Nephron (organoid): ENCODE measurements at regions not wholly inside any gene's neighbourhood (a gene's known extent, or its start where the extent isn't known, plus 50 kb on each side); places are given as distances from the start of the nearest gene placed in this dataset.
"Not testable (repeated sequence)": the region's sequence is repeated elsewhere in the genome, so short reads cannot be mapped to it uniquely, and the experiment has no call there.

Experiments used
- H3K27ac Mint-ChIP-seq, 3 experiments: 2 replicates each; pipeline ENCODE4 v1.8.0; 2020; ENCODE audit warnings: mixed read lengths in 3 of 3, mild to moderate bottlenecking in 2 of 3, moderate library complexity in 1 of 3
- H3K27me3 Mint-ChIP-seq: 2 replicates; pipeline ENCODE4 v1.8.0; 2021; ENCODE audit warnings: low read depth, mild to moderate bottlenecking, moderate library complexity, mixed read lengths
- H3K36me3 Mint-ChIP-seq: 2 replicates; pipeline ENCODE4 v1.8.0; 2020; ENCODE audit warnings: low read depth, mixed read lengths
- H3K4me1 Mint-ChIP-seq: 2 replicates; pipeline ENCODE4 v1.8.0; 2020; ENCODE audit warnings: mixed read lengths
- H3K4me3 Mint-ChIP-seq, 3 experiments: 2 replicates each; pipeline ENCODE4 v1.8.0; 2020; ENCODE audit warnings: mild to moderate bottlenecking in 3 of 3, mixed read lengths in 3 of 3, moderate library complexity in 2 of 3
- H3K9me3 Mint-ChIP-seq: 2 replicates; pipeline ENCODE4 v1.8.0; 2020; ENCODE audit warnings: mixed read lengths
- TF ChIP-seq, protein P1 (sequence below), 3 experiments: fragments of 200-600 bp; sonication (generic); IDR thresholded peaks; one replicate each; pipeline ENCODE4 v1.5.0; 2021; ENCODE audit warnings: antibody characterized with exemption in 3 of 3; ENCODE audit not compliant: unreplicated experiment in 3 of 3

DNA sequence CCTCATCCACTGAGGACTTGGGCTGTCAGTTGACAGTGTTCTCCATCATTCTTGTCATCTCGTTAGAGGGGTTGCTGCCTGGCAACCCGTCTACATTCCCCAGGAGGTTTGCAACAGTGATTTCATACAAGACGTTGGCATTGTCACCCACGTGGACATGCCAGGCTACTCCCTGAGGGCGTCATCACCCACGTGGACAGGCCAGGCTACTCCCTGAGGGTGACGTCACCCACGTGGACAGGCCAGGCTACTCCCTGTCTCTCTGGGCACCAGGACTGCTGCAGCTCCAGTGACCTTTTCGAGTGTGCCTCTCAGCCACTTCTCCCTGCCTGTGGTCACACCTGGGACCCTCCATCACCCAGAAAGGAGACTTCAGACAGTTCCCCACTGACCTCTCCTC, 212.1 kb upstream of the NUPR2 start:
- not testable (repeated sequence) for H3K36me3 Mint-ChIP-seq, H3K4me3 Mint-ChIP-seq, H3K4me1 Mint-ChIP-seq, H3K27me3 Mint-ChIP-seq, H3K27ac Mint-ChIP-seq
- H3K9me3 Mint-ChIP-seq: peaks cover 32% of the 10 kb centered on the region

DNA sequence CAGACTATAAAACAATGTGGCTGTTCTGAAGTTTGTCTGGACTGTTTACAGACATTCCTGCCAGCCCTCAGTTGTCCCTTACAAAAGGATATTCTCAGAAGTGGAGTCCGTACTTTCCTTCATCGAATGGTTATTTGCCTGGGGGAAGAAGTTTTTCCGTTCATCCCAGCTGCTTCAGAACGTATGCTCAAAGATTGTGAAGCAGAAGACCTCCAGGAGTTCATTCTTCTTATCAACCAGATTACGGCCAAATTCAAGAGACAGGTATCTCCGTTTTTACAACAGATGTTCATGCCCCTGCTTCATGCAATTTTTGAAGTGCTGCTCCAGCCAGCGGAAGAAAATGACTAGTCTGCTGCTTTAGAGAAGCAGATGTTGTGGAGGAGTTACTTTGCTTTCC, 174.3 kb upstream of the NUPR2 start:
- no peaks in the 10 kb centered on the region for H3K27me3 Mint-ChIP-seq
- H3K9me3 Mint-ChIP-seq: peaks cover 45% of the 10 kb centered on the region
- H3K4me1 Mint-ChIP-seq: no peaks in the 10 kb centered on the region
- no peak overlapping the region for H3K27ac Mint-ChIP-seq
- TF ChIP-seq, protein P1, sequence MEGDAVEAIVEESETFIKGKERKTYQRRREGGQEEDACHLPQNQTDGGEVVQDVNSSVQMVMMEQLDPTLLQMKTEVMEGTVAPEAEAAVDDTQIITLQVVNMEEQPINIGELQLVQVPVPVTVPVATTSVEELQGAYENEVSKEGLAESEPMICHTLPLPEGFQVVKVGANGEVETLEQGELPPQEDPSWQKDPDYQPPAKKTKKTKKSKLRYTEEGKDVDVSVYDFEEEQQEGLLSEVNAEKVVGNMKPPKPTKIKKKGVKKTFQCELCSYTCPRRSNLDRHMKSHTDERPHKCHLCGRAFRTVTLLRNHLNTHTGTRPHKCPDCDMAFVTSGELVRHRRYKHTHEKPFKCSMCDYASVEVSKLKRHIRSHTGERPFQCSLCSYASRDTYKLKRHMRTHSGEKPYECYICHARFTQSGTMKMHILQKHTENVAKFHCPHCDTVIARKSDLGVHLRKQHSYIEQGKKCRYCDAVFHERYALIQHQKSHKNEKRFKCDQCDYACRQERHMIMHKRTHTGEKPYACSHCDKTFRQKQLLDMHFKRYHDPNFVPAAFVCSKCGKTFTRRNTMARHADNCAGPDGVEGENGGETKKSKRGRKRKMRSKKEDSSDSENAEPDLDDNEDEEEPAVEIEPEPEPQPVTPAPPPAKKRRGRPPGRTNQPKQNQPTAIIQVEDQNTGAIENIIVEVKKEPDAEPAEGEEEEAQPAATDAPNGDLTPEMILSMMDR (IDR thresholded peaks at IDR 0.05; ENCODE audit: unreplicated experiment in 3 of 3): no peak
- peaks cover 4% of the 10 kb centered on the region for H3K36me3 Mint-ChIP-seq
- no peak overlapping the region for H3K4me3 Mint-ChIP-seq

DNA sequence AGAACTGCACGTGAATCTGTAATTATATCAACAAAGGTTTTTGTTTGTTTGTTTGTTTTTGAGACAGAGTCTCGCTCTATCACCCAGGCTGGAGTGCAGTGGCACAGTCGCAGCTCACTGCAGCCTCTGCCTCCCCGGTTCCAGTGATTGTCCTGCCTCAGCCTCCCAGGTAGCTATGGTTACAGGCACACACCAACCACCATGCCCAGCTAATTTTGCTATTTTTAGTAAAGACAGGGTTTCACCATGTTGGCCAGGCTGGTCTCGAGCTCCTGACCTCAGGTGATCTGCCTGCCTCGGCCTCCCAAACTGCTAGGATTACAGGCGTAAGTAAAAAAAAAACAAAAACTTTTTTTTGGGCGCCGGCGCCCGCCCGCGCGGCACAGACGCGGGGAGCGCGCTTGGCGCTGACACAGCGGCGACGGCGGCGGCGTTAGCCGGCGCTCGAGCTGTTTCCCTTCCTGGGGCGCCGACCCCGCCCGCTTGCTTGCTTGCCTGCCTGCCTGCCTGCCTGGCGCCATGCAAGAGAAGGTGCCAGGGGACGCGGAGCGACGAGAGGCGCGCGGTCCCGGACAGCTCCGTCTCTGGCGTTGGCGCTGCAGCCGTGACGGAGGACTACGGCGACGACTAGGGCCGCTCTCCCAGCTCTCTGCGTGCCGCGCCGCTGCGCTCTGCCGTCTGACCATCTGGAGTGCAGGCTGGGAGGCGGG, 171.4 kb upstream of the NUPR2 start:
- no peak overlapping the region for H3K4me3 Mint-ChIP-seq
- H3K9me3 Mint-ChIP-seq: peaks cover 52% of the 10 kb centered on the region
- H3K27me3 Mint-ChIP-seq: no peaks in the 10 kb centered on the region
- TF ChIP-seq, protein P1 (IDR thresholded peaks at IDR 0.05; ENCODE audit: unreplicated experiment in 3 of 3): no peak
- no peaks in the 10 kb centered on the region for H3K4me1 Mint-ChIP-seq
- H3K27ac Mint-ChIP-seq: no peak overlapping the region
- H3K36me3 Mint-ChIP-seq: no peaks in the 10 kb centered on the region

DNA sequence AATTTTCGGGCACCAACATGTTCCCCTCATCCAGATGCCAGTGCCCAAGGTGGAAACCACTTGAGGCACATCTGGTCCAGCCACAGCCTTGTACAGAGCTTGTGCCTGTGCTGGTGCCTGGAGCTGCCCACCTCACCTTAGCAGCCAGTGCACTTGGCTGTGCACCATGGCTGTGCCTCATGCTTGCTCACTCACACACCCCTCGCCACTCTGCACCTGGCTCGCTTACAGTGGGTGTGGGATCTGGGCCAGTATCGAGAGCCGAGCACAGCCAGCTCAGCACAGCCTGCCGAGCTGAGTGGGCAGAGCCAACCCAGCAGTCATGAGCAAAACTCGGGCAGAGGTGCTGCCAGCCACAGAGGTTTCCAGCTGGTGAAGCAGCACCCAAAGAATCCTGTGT, 139.9 kb upstream of the NUPR2 start:
- TF ChIP-seq, protein P1 (IDR thresholded peaks at IDR 0.05; ENCODE audit: unreplicated experiment in 3 of 3): no peak
- Mint-ChIP-seq H3K27ac (no peak overlapping the region), H3K4me1 (no peaks in the 10 kb centered on the region), H3K36me3 (no peaks in the 10 kb centered on the region), H3K4me3 (no peak overlapping the region), H3K9me3 (peaks cover 64% of the 10 kb centered on the region), H3K27me3 (no peaks in the 10 kb centered on the region)

DNA sequence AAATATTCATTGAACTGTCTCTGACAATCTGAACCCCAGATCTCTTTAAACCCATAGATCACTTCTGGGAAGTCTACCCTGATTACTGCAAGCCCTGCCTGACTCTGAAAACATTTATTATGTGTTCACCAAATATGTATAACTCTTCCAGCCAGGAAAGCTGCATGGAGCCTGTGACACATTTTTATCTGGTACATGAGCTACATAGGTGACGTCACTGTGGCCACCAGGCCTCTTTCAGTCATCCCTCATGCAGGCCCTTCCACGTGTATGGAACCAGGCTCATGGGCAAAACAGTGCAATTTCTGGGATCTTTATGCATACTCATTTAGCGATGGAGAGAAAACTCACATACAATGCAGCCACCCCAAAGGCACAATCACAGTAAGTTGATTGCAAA, 133.9 kb upstream of the NUPR2 start:
- no peaks in the 10 kb centered on the region for H3K4me1 Mint-ChIP-seq

DNA sequence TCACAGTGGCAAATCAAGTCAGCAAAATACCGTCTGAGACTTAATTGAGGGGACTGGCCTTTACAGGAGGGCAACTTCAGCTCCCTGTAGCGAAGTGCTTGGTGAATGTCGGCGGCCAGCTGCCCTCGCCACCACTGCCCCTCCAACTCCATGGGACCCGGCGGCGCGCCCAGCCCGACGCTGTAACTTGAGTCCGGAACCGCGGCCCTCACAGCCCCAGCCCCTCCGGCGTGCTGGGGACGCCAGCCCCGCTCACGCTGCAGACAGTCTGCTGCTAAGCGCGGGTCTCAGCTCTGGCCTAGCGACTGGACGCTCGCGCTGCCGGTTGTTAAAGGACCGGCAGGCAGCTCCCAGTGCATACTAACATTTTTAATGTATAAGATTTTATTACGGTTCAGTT, 113.4 kb upstream of the NUPR2 start:
- Mint-ChIP-seq H3K4me3 (no peak overlapping the region), H3K27ac (no peak overlapping the region), H3K9me3 (peaks cover 44% of the 10 kb centered on the region), H3K4me1 (no peaks in the 10 kb centered on the region), H3K36me3 (peaks cover 3% of the 10 kb centered on the region), H3K27me3 (no peaks in the 10 kb centered on the region)
- TF ChIP-seq, protein P1 (IDR thresholded peaks at IDR 0.05; ENCODE audit: unreplicated experiment in 3 of 3): no peak

More for the DNA sequence above, 133.9 kb upstream of the NUPR2 start:
- Mint-ChIP-seq H3K27me3 (no peaks in the 10 kb centered on the region), H3K4me3 (no peak overlapping the region), H3K9me3 (peaks cover 65% of the 10 kb centered on the region), H3K27ac (no peak overlapping the region), H3K36me3 (peaks cover 9% of the 10 kb centered on the region)
- TF ChIP-seq, protein P1 (IDR thresholded peaks at IDR 0.05; ENCODE audit: unreplicated experiment in 3 of 3): no peak
